H1 (cell line): ENCODE measurements at regions not wholly inside any gene's neighbourhood (a gene's known extent, or its start where the extent isn't known, plus 50 kb on each side); places are given as distances from the start of the nearest gene placed in this dataset.

Experiments
- ASH2L ChIP-seq: fragments of 200-600, 300-600 bp; sonication (generic); IDR thresholded peaks from one replicate; pipeline ENCODE4 v1.7.1; 2017; ENCODE audit warnings: low read length
- ATF3 ChIP-seq: IDR thresholded peaks from 2 replicates; pipeline ENCODE4 v1.6.1; 2011; ENCODE audit warnings: low read depth, mild to moderate bottlenecking, low read length; ENCODE audit not compliant: insufficient read depth
- CHD7 ChIP-seq: fragments of 300-600 bp; sonication (generic); IDR thresholded peaks from 2 replicates; pipeline ENCODE4 v1.7.1; 2012; ENCODE audit warnings: low read length, moderate library complexity, mild to moderate bottlenecking, inconsistent platforms; ENCODE audit not compliant: insufficient replicate concordance
- EZH2 ChIP-seq: fragments of 200-600 bp; sonication (generic); IDR thresholded peaks from 2 replicates; pipeline ENCODE4 v1.7.1; 2012; ENCODE audit warnings: low read depth, mild to moderate bottlenecking, moderate library complexity, low read length, inconsistent platforms; ENCODE audit not compliant: severe bottlenecking
- POLR2AphosphoS5 ChIP-seq: IDR thresholded peaks from 2 replicates; pipeline ENCODE4 v1.6.1; 2011; ENCODE audit warnings: low read depth, low read length
- POU5F1 ChIP-seq: IDR thresholded peaks from 2 replicates; pipeline ENCODE4 v1.6.1; 2011; ENCODE audit warnings: low read depth, mild to moderate bottlenecking, low read length, moderate library complexity
- RFX5 ChIP-seq: IDR thresholded peaks from 2 replicates; pipeline ENCODE4 v1.6.1; 2011; ENCODE audit warnings: low read depth, low read length, improper control_type of control experiment, borderline replicate concordance
- SP1 ChIP-seq: IDR thresholded peaks from 2 replicates; pipeline ENCODE4 v1.6.1; 2011; ENCODE audit warnings: low read depth, low read length
- TCF12 ChIP-seq: IDR thresholded peaks from 2 replicates; pipeline ENCODE4 v1.6.1; 2011; ENCODE audit warnings: low read depth, mild to moderate bottlenecking, low read length
- YY1 ChIP-seq: IDR thresholded peaks from 2 replicates; pipeline ENCODE4 v1.6.1; 2011; ENCODE audit warnings: low read depth, mild to moderate bottlenecking, low read length
- ZNF274 ChIP-seq: IDR thresholded peaks from 2 replicates; pipeline ENCODE4 v1.7.0; 2012; ENCODE audit warnings: low read length, borderline replicate concordance; ENCODE audit errors: extremely low read depth

DNA sequence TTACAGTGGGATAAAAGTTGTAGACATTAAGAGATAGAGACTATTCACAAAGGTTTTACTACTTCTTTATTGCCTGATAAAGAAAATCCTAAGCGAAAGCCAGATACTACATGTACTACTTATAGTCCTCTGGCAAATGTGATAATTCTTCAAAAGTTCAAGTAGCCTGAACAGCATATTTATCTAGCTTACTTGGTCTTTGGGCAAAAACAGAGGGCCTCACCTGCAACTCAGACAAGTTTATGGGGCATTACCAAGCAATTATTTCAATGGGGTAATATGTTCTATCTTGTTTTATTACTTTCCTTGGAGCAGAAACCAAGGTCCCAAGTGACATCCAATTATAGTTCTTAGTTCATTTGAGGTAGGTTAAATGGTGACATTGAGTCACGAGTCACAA, 390.1 kb upstream of the ARHGEF26 start (continued):
- TF ChIP-seq CHD7 = no peak
- no peak for TF ChIP-seq POLR2AphosphoS5
- TF ChIP-seq ZNF274 = no peak
- no peak for TF ChIP-seq RFX5
- no peak for TF ChIP-seq ATF3
- no peak for TF ChIP-seq TCF12
- TF ChIP-seq YY1 = no peak
- TF ChIP-seq ASH2L = no peak
- TF ChIP-seq POU5F1 = no peak
- TF ChIP-seq EZH2 = no peak
- no peak for TF ChIP-seq SP1
